ENCODE measurements at regions not wholly inside any gene's neighbourhood (a gene's known extent, or its start where the extent isn't known, plus 50 kb on each side); places are given as distances from the start of the nearest gene placed in this dataset.

DNA sequence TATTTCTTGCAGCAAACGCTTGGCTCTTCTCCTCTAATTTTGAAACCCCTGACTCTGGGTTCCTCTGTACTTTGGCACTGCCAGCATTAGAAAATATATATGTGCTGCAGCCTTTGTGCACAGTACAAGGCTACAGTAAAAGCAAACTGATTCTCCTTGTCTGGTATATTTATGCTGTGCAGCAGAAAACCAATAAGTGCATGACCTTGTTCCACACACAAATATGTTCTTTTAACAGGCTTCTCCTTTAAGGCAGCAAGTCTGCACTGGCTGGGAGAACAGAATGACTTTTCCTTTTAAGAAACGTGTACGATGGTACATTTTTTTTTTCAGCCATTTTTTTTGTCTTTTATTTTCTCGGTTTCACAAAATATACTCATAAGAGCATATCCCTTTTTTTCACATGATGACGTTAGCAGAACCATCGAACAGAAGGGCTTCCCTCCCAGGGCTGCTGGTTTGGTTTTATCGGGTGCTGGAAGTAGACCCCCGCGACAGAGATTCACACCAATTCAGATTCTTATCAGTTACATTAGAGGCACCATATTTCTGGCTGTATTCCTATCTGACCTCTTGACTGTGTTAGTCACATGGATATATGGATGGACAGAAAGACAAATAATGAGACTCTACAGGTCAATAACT, 129.9 kb upstream of the ARID1B start:
- TF ChIP-seq CTCF (IDR thresholded peaks at IDR 0.05) = no peak
- TF ChIP-seq EZH2 (IDR thresholded peaks at IDR 0.05) = no peak
- no peak for TF ChIP-seq EZH2phosphoT487 (IDR thresholded peaks at IDR 0.05)

Data from neural progenitor cell (in vitro differentiated cells).